Stomach (tissue), 4 donors: ENCODE measurements at regions not wholly inside any gene's neighbourhood (a gene's known extent, or its start where the extent isn't known, plus 50 kb on each side); places are given as distances from the start of the nearest gene placed in this dataset.

ENCODE experiments used
- CTCF ChIP-seq, 7 experiments: fragments of 450-650 bp in 4 of 7; fragments of 200-600 bp in 3 of 7; sonication (generic) in 3 of 7; IDR thresholded peaks; one replicate each; pipeline ENCODE4 v1.5.1; 2016 to 2019; ENCODE audit warnings: antibody characterized with exemption in 7 of 7, control low read depth in 2 of 7, mild to moderate bottlenecking in 1 of 7
- EP300 ChIP-seq: sonication (generic); formaldehyde crosslinking; IDR thresholded peaks from one replicate; pipeline ENCODE4 v1.6.1; 2017; ENCODE audit warnings: antibody characterized with exemption
- POLR2A ChIP-seq, 4 donors: fragments of 450-650 bp; IDR thresholded peaks; one replicate each; pipeline ENCODE4 v1.6.1; 2016; ENCODE audit warnings: antibody characterized with exemption in 4 of 4, control low read depth in 2 of 4, mild to moderate bottlenecking in 1 of 4, moderate library complexity in 1 of 4

GRCh38 chr12:107251288-107251687 is 157.9 kb upstream of the CRY1 start:
- no peak for TF ChIP-seq CTCF (IDR thresholded peaks at IDR 0.05)
- TF ChIP-seq EP300 = no peak
- no peak for TF ChIP-seq POLR2A (IDR thresholded peaks at IDR 0.05)
